SU-DHL-6 (cell line): ENCODE measurements at regions not wholly inside any gene's neighbourhood (a gene's known extent, or its start where the extent isn't known, plus 50 kb on each side); places are given as distances from the start of the nearest gene placed in this dataset.

Source experiments
- EZH2phosphoT487 ChIP-seq: fragments of 200-600 bp; sonication (generic), shearing (Covaris generic); conservative IDR thresholded peaks from 2 replicates; pipeline ENCODE4 v1.6.1; 2018; ENCODE audit warnings: mild to moderate bottlenecking, antibody characterized with exemption, low read length, moderate library complexity, mixed read lengths
- TF ChIP-seq, protein P1 (sequence below): fragments of 200-600 bp; sonication (generic); IDR thresholded peaks from one replicate; pipeline ENCODE4 v1.5.1; 2017; ENCODE audit warnings: antibody characterized with exemption, mild to moderate bottlenecking, low read length, moderate library complexity; ENCODE audit not compliant: insufficient read depth, poor library complexity, severe bottlenecking

DNA sequence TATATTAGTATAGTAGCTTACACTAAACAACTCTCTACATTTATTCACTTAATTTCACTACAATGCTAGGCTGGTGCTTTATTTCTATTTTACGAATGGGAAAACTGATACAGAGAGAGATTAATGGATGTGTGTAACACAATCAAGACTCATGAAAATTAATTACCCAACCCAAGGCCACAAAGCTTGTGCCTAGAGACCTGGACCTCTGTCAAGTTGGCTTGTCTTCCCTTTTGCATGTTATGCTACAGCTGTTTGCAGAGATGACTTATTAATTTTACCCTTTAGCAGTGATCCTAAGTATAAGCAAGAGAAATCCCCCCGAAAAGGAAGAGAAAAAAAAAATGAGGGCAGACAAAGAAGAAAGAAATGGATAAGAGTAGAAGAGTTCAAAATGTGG is 162.5 kb downstream of the C3orf38 start:
- TF ChIP-seq, protein P1, sequence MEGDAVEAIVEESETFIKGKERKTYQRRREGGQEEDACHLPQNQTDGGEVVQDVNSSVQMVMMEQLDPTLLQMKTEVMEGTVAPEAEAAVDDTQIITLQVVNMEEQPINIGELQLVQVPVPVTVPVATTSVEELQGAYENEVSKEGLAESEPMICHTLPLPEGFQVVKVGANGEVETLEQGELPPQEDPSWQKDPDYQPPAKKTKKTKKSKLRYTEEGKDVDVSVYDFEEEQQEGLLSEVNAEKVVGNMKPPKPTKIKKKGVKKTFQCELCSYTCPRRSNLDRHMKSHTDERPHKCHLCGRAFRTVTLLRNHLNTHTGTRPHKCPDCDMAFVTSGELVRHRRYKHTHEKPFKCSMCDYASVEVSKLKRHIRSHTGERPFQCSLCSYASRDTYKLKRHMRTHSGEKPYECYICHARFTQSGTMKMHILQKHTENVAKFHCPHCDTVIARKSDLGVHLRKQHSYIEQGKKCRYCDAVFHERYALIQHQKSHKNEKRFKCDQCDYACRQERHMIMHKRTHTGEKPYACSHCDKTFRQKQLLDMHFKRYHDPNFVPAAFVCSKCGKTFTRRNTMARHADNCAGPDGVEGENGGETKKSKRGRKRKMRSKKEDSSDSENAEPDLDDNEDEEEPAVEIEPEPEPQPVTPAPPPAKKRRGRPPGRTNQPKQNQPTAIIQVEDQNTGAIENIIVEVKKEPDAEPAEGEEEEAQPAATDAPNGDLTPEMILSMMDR: no peak
- no peak for TF ChIP-seq EZH2phosphoT487
